COLO668 (cell line): ENCODE measurements at regions not wholly inside any gene's neighbourhood (a gene's known extent, or its start where the extent isn't known, plus 50 kb on each side); places are given as distances from the start of the nearest gene placed in this dataset.
A peak's percentile ranks its signal among the peaks of the same experiment; 100 is the strongest.
"Not testable (repeated sequence)": the region's sequence is repeated elsewhere in the genome, so short reads cannot be mapped to it uniquely, and the experiment has no call there.

Experiments used
- DNase-seq: peaks from one replicate; lab custom pipeline; 2025; ENCODE audit not compliant: unreplicated experiment; lab: John Stamatoyannopoulos, UW

GRCh38 chr3:11898611-11899325 is 52.1 kb upstream of the TAMM41 start:
- peak; percentile 12 for DNase-seq

- not testable (repeated sequence) for DNase-seq
Observed at GRCh38 chr3:11899389-11899788, 52.7 kb upstream of the TAMM41 start.

- DNase-seq = no peak
Observed at GRCh38 chr3:11899826-11900225, 53.1 kb upstream of the TAMM41 start.

GRCh38 chr3:11900824-11901223 is 54.1 kb upstream of the TAMM41 start:
- DNase-seq = no peak

GRCh38 chr3:11901286-11901875 is 54.7 kb upstream of the TAMM41 start:
- no peak for DNase-seq

GRCh38 chr3:11903047-11903446 is 56.4 kb upstream of the TAMM41 start:
- no peak for DNase-seq

GRCh38 chr3:11903447-11903846 is 56.8 kb upstream of the TAMM41 start:
- no peak for DNase-seq

GRCh38 chr3:11904157-11904556 is 57.5 kb upstream of the TAMM41 start:
- no peak for DNase-seq

- no peak for DNase-seq
Observed at GRCh38 chr3:11906407-11906806, 59.7 kb upstream of the TAMM41 start.

- no peak for DNase-seq
Observed at GRCh38 chr3:11907667-11908660, 61.3 kb upstream of the TAMM41 start.

- no peak for DNase-seq
Observed at GRCh38 chr3:11908981-11909698, 62.5 kb upstream of the TAMM41 start.

GRCh38 chr3:11909726-11910125 is 63.0 kb upstream of the TAMM41 start:
- DNase-seq = no peak

- DNase-seq = not testable (repeated sequence)
Observed at GRCh38 chr3:11910216-11910930, 63.7 kb upstream of the TAMM41 start.

GRCh38 chr3:11910971-11911531 is 64.4 kb upstream of the TAMM41 start:
- DNase-seq = no peak

GRCh38 chr3:11911887-11912286 is 65.2 kb upstream of the TAMM41 start:
- DNase-seq = not testable (repeated sequence)

GRCh38 chr3:11913316-11913715 is 66.6 kb upstream of the TAMM41 start:
- no peak for DNase-seq

- DNase-seq = no peak
Observed at GRCh38 chr3:11914041-11914440, 67.4 kb upstream of the TAMM41 start.

GRCh38 chr3:11914651-11915050 is 68.0 kb upstream of the TAMM41 start:
- no peak for DNase-seq

GRCh38 chr3:11915621-11916424 is 69.1 kb upstream of the TAMM41 start:
- no peak for DNase-seq
